ENCODE measurements at regions not wholly inside any gene's neighbourhood (a gene's known extent, or its start where the extent isn't known, plus 50 kb on each side); places are given as distances from the start of the nearest gene placed in this dataset.

GRCh38 chr1:81392526-81393226 lies 408.1 kb upstream of the ADGRL2 start:
- H3K4me3 ChIP-seq (ENCODE audit: low read depth, low read length, poor library complexity, severe bottlenecking): no peak overlapping the region
- H3K4me1 ChIP-seq (ENCODE audit: insufficient read depth, low read length, poor library complexity, severe bottlenecking): no peaks in the 10 kb centered on the region
- H3K4me2 ChIP-seq (ENCODE audit: low read length): no peak overlapping the region
- no peaks in the 10 kb centered on the region for H4K20me1 ChIP-seq (ENCODE audit: insufficient read depth, low read length)
- no TSS peak for BruUV-seq (replicated peaks)
- H3K27ac ChIP-seq (ENCODE audit: low read depth, low read length, poor library complexity, severe bottlenecking): no peak overlapping the region
- no peak for DNase-seq (ENCODE audit: low spot score)
- no peaks in the 10 kb centered on the region for H3K79me2 ChIP-seq (ENCODE audit: insufficient read depth, low read depth, low read length)
- H3K9me3 ChIP-seq (ENCODE audit: low read length): no peaks in the 10 kb centered on the region
- ChIA-PET CTCF (ENCODE audit: unreplicated experiment) (no interaction called here), POLR2A (interaction anchor here (0.6 kb wide), 1 partner anchor 36 kb away, joined by 4 read pairs; no protein-coding TSS in a partner anchor)
- TF ChIP-seq CTCF (conservative IDR thresholded peaks at IDR 0.05; ENCODE audit: low read length) (no peak), EZH2phosphoT487 (IDR thresholded peaks at IDR 0.05; ENCODE audit: borderline replicate concordance, low read depth, low read length) (no peak)
- no peak overlapping the region for H2AFZ ChIP-seq (ENCODE audit: low read length)
- intact Hi-C loops (cut with micrococcal nuclease; ENCODE audit: unreplicated experiment): no loop called here
- no peaks in the 10 kb centered on the region for H3K9me2 ChIP-seq (ENCODE audit: insufficient read depth, low read length)
- H3K36me3 ChIP-seq (ENCODE audit: insufficient read depth, low read length): no peaks in the 10 kb centered on the region

- BruUV-seq (replicated peaks): no TSS peak
- H2AFZ ChIP-seq (ENCODE audit: low read length): no peak overlapping the region
- no peak for TF ChIP-seq CTCF (conservative IDR thresholded peaks at IDR 0.05; ENCODE audit: low read length)
- TF ChIP-seq EZH2phosphoT487 (IDR thresholded peaks at IDR 0.05; ENCODE audit: borderline replicate concordance, low read depth, low read length): no peak
- H3K9me3 ChIP-seq (ENCODE audit: low read length): no peaks in the 10 kb centered on the region
- intact Hi-C loops (cut with micrococcal nuclease; ENCODE audit: unreplicated experiment): no loop called here
- no peak overlapping the region for H3K4me3 ChIP-seq (ENCODE audit: low read depth, low read length, poor library complexity, severe bottlenecking)
- no peaks in the 10 kb centered on the region for H4K20me1 ChIP-seq (ENCODE audit: insufficient read depth, low read length)
- no peaks in the 10 kb centered on the region for H3K79me2 ChIP-seq (ENCODE audit: insufficient read depth, low read depth, low read length)
- no peaks in the 10 kb centered on the region for H3K36me3 ChIP-seq (ENCODE audit: insufficient read depth, low read length)
- ChIA-PET POLR2A (no interaction called here), CTCF (ENCODE audit: unreplicated experiment) (no interaction called here)
- H3K4me2 ChIP-seq (ENCODE audit: low read length): no peak overlapping the region
- no peak overlapping the region for H3K27ac ChIP-seq (ENCODE audit: low read depth, low read length, poor library complexity, severe bottlenecking)
- no peaks in the 10 kb centered on the region for H3K9me2 ChIP-seq (ENCODE audit: insufficient read depth, low read length)
- no peaks in the 10 kb centered on the region for H3K4me1 ChIP-seq (ENCODE audit: insufficient read depth, low read length, poor library complexity, severe bottlenecking)
- no peak for DNase-seq (ENCODE audit: low spot score)
Measured at GRCh38 chr1:81391125-81391828, 409.5 kb upstream of the ADGRL2 start.

- Histone ChIP-seq H3K9me3 (ENCODE audit: low read length) (no peaks in the 10 kb centered on the region), H3K4me3 (ENCODE audit: low read depth, low read length, poor library complexity, severe bottlenecking) (no peak overlapping the region), H3K79me2 (ENCODE audit: insufficient read depth, low read depth, low read length) (no peaks in the 10 kb centered on the region), H3K36me3 (ENCODE audit: insufficient read depth, low read length) (no peaks in the 10 kb centered on the region), H3K27ac (ENCODE audit: low read depth, low read length, poor library complexity, severe bottlenecking) (no peak overlapping the region), H3K9me2 (ENCODE audit: insufficient read depth, low read length) (no peaks in the 10 kb centered on the region), H3K4me2 (ENCODE audit: low read length) (no peak overlapping the region), H4K20me1 (ENCODE audit: insufficient read depth, low read length) (no peaks in the 10 kb centered on the region), H3K4me1 (ENCODE audit: insufficient read depth, low read length, poor library complexity, severe bottlenecking) (no peaks in the 10 kb centered on the region), H2AFZ (ENCODE audit: low read length) (no peak overlapping the region)
- intact Hi-C loops (cut with micrococcal nuclease; ENCODE audit: unreplicated experiment): no loop called here
- TF ChIP-seq EZH2phosphoT487 (IDR thresholded peaks at IDR 0.05; ENCODE audit: borderline replicate concordance, low read depth, low read length) (no peak), CTCF (conservative IDR thresholded peaks at IDR 0.05; ENCODE audit: low read length) (no peak)
- DNase-seq (ENCODE audit: low spot score): no peak
- no TSS peak for BruUV-seq (replicated peaks)
- ChIA-PET CTCF (ENCODE audit: unreplicated experiment) (no interaction called here), POLR2A (no interaction called here)
Measured at GRCh38 chr1:81388435-81388834, 412.3 kb upstream of the ADGRL2 start.
